MM.1S (cell line): ENCODE measurements at regions not wholly inside any gene's neighbourhood (a gene's known extent, or its start where the extent isn't known, plus 50 kb on each side); places are given as distances from the start of the nearest gene placed in this dataset.

Source experiments
- DNase-seq: peaks from one replicate; pipeline ENCODE4 v3.0.0-alpha.2; 2015
- H2AFZ ChIP-seq: fragments of 300-600 bp; sonication (generic); 2 replicates; pipeline ENCODE4 v1.6.0; 2016; ENCODE audit warnings: antibody characterized with exemption, low read length
- H3F3A ChIP-seq: fragments of 300-600 bp; sonication (generic); 2 replicates; pipeline ENCODE4 v1.6.1; 2016; ENCODE audit warnings: mild to moderate bottlenecking, antibody characterized with exemption, low read length, moderate library complexity, mixed read lengths; ENCODE audit not compliant: insufficient read depth
- H3K27ac ChIP-seq: fragments of 300-600 bp; sonication (generic); 2 replicates; pipeline ENCODE4 v1.5.1; 2016; ENCODE audit warnings: mild to moderate bottlenecking, low read length
- H3K27me3 ChIP-seq: fragments of 300-600 bp; sonication (generic); replicated peaks from 2 replicates; pipeline ENCODE4 v1.6.0; 2016; ENCODE audit warnings: low read length; ENCODE audit not compliant: insufficient read depth
- H3K36me3 ChIP-seq: fragments of 300-600 bp; sonication (generic); replicated peaks from 2 replicates; pipeline ENCODE4 v1.6.1; 2016; ENCODE audit warnings: mild to moderate bottlenecking, low read length, mixed read lengths; ENCODE audit not compliant: insufficient read depth
- H3K4me1 ChIP-seq: fragments of 300-600 bp; sonication (generic); 2 replicates; pipeline ENCODE4 v1.6.1; 2016; ENCODE audit warnings: low read length, mixed read lengths
- H3K4me2 ChIP-seq: fragments of 300-600 bp; sonication (generic); 2 replicates; pipeline ENCODE4 v1.6.0; 2016; ENCODE audit warnings: low read depth, low read length
- H3K4me3 ChIP-seq: fragments of 300-600 bp; sonication (generic); 2 replicates; pipeline ENCODE4 v1.5.1; 2016; ENCODE audit warnings: low read length, mixed read lengths
- H3K79me2 ChIP-seq: fragments of 300-600 bp; sonication (generic); 2 replicates; pipeline ENCODE4 v1.6.1; 2016; ENCODE audit warnings: mixed run types, low read length, mixed read lengths
- H3K9ac ChIP-seq: fragments of 300-600 bp; sonication (generic); 2 replicates; pipeline ENCODE4 v1.6.1; 2016; ENCODE audit warnings: low read length, mixed read lengths
- H3K9me2 ChIP-seq: fragments of 300-600 bp; sonication (generic); replicated peaks from 2 replicates; pipeline ENCODE4 v1.6.1; 2016; ENCODE audit warnings: mild to moderate bottlenecking, low read length, mixed read lengths; ENCODE audit not compliant: insufficient read depth
- H3K9me3 ChIP-seq: fragments of 300-600 bp; sonication (generic); replicated peaks from 2 replicates; pipeline ENCODE4 v1.6.1; 2016; ENCODE audit warnings: mild to moderate bottlenecking, low read length, mixed read lengths; ENCODE audit not compliant: insufficient read depth
- H4K20me1 ChIP-seq: fragments of 300-600 bp; sonication (generic); 2 replicates; pipeline ENCODE4 v1.6.1; 2016; ENCODE audit warnings: mild to moderate bottlenecking, low read length, moderate library complexity, mixed read lengths; ENCODE audit not compliant: insufficient read depth
- CTCF ChIP-seq: fragments of 300-600 bp; sonication (generic); IDR thresholded peaks from 2 replicates; pipeline ENCODE4 v1.5.1; 2016; ENCODE audit warnings: antibody characterized with exemption, low read length, mixed read lengths
- EZH2 ChIP-seq: fragments of 300-600 bp; sonication (generic); optimal IDR thresholded peaks from 2 replicates; pipeline ENCODE3; 2017; ENCODE audit warnings: low read depth, mild to moderate bottlenecking, antibody characterized with exemption, low read length, mixed read lengths
- EZH2phosphoT487 ChIP-seq: fragments of 300-600 bp; sonication (generic); IDR thresholded peaks from 2 replicates; pipeline ENCODE4 v1.6.1; 2018; ENCODE audit warnings: antibody characterized with exemption, low read length

DNA sequence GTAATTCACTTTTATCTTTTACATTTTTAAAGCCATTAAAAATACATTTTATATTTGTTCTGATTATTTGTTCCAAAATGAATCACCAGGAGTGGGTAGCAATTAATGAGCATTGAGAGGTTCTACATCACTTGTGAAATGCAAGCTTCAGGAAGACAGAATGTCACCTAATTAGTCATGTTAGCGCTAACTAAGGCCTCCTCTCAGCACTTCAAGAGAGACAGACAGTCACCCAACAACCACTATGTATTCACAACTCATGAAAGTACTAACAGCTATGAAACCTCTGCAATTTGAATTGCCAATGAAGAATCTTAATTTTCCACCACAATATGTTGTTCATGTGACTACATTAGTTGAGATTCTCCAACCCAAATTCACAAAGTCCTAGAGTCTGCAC lies 611.0 kb downstream of the KCNJ3 start:
- no peak overlapping the region for H3K4me3 ChIP-seq
- no peak overlapping the region for H2AFZ ChIP-seq
- no peaks in the 10 kb centered on the region for H3K27me3 ChIP-seq
- H4K20me1 ChIP-seq: no peaks in the 10 kb centered on the region
- H3K9ac ChIP-seq: no peak overlapping the region
- H3K4me2 ChIP-seq: no peak overlapping the region
- H3K9me3 ChIP-seq: no peaks in the 10 kb centered on the region
- no peaks in the 10 kb centered on the region for H3K4me1 ChIP-seq
- no peaks in the 10 kb centered on the region for H3F3A ChIP-seq
- H3K9me2 ChIP-seq: no peaks in the 10 kb centered on the region
- H3K27ac ChIP-seq: no peak overlapping the region
- H3K79me2 ChIP-seq: no peaks in the 10 kb centered on the region
- DNase-seq: no peak
- TF ChIP-seq EZH2phosphoT487 (no peak), CTCF (no peak), EZH2 (no peak)
- no peaks in the 10 kb centered on the region for H3K36me3 ChIP-seq

- Histone ChIP-seq H3K36me3 (no peaks in the 10 kb centered on the region), H3K4me2 (no peak overlapping the region), H4K20me1 (no peaks in the 10 kb centered on the region), H3K9me2 (no peaks in the 10 kb centered on the region), H3K4me3 (no peak overlapping the region), H3K4me1 (no peaks in the 10 kb centered on the region), H2AFZ (no peak overlapping the region), H3K79me2 (no peaks in the 10 kb centered on the region), H3K27me3 (no peaks in the 10 kb centered on the region), H3K9ac (no peak overlapping the region), H3F3A (no peaks in the 10 kb centered on the region), H3K9me3 (no peaks in the 10 kb centered on the region), H3K27ac (no peak overlapping the region)
- no peak for DNase-seq
- TF ChIP-seq CTCF: no peak
- no peak for TF ChIP-seq EZH2phosphoT487
- no peak for TF ChIP-seq EZH2
Measured at GRCh38 chr2:155308367-155309009, 610.0 kb downstream of the KCNJ3 start.

GRCh38 chr2:155301221-155301620 lies 602.7 kb downstream of the KCNJ3 start:
- DNase-seq: no peak
- H3K79me2 ChIP-seq: no peaks in the 10 kb centered on the region
- no peak for TF ChIP-seq EZH2
- no peak for TF ChIP-seq EZH2phosphoT487
- no peak for TF ChIP-seq CTCF
- H3K9me3 ChIP-seq: no peaks in the 10 kb centered on the region
- H3K27ac ChIP-seq: no peak overlapping the region
- no peaks in the 10 kb centered on the region for H3F3A ChIP-seq
- no peaks in the 10 kb centered on the region for H3K36me3 ChIP-seq
- H3K4me1 ChIP-seq: no peaks in the 10 kb centered on the region
- no peak overlapping the region for H3K4me3 ChIP-seq
- H3K9ac ChIP-seq: no peak overlapping the region
- no peaks in the 10 kb centered on the region for H3K27me3 ChIP-seq
- H3K9me2 ChIP-seq: no peaks in the 10 kb centered on the region
- H4K20me1 ChIP-seq: no peaks in the 10 kb centered on the region
- H2AFZ ChIP-seq: no peak overlapping the region
- no peak overlapping the region for H3K4me2 ChIP-seq
